ENCODE measurements at regions not wholly inside any gene's neighbourhood (a gene's known extent, or its start where the extent isn't known, plus 50 kb on each side); places are given as distances from the start of the nearest gene placed in this dataset.
"Not testable (repeated sequence)": the region's sequence is repeated elsewhere in the genome, so short reads cannot be mapped to it uniquely, and the experiment has no call there.

DNA sequence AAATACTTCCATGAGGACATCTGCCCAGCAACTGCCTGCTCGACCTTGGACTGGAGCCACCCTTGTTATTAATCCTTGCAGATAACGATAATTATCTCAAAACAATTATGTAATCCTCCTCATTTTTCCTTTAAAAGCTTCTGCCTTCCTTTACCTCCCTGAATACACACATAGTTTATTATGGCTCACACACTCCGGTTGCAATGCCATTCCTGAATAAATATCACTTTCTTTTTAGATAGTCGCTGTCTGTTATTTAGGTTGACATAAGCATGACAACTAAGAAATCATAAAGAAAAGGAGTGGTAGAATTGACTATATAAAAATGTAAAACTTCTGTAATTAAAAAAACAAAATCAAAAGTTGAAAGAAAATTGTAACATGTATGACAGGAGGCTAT, 64.8 kb downstream of the B4GALT7 start:
- H3K4me3 ChIP-seq; DNase-seq (ENCODE audit: low spot score); H3K27ac ChIP-seq: not testable (repeated sequence)

DNA sequence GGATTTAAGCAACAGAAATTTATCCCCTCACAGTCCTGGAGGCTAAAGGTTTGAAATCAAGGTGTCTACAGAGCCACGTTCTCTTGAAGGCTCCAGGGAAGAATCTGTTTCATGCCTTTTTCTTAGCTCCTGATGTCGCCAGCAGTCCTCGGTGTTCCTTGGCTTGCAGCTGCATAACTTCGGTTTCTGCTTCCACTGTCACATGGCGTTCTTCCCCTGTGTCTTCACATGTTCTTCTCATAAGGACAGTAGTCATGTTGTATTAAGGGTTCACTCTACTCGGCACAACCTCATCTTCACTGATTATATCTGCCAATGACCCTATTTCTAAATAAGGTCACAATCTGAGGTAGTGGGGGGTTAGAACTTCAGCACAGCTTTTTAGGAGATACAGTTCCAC, 65.2 kb downstream of the B4GALT7 start:
- H3K27ac ChIP-seq; DNase-seq (ENCODE audit: low spot score); H3K4me3 ChIP-seq: not testable (repeated sequence)

- not testable (repeated sequence) for H3K4me3 ChIP-seq; H3K27ac ChIP-seq; DNase-seq (ENCODE audit: low spot score)
Observed at GRCh38 chr5:177665960-177666359, 66.0 kb downstream of the B4GALT7 start.

DNA sequence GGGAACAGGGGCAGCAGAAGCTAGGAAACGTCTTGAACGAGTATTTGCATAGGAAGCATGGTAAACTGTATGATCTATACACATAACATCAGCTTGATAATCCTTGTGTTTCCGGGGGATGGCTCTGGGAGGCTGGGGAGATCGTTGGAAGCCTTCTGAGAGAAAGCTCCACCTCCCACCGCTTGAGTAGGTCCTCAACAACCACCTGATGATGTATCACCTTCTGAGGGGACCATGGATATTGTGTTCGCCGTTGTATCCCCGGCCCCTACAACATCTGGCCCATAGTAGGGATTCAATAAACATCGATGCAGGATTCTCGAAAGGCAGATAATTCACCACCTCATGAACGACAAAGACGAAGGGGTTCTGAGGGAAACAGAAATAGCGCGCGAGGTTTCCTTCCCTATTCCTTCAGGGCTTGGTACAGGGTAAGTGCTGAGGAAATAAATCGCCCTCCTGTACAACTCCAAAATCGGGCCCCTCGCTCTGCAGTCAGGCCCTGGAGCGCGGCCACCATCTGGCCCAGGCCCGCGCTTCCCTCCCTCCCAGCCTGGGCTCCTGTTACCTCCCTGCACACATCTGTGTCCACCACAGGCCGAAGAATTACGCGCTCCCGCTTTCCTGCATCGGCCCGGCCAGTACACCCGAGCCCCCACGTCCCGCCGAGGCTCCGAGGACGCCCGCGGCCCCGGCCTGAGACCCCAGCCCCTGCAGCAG, 71.3 kb downstream of the B4GALT7 start:
- not testable (repeated sequence) for DNase-seq (ENCODE audit: low spot score)
- peak overlapping the region; percentile 61 for H3K4me3 ChIP-seq

GRCh38 chr5:177671755-177672690, 72.1 kb downstream of the B4GALT7 start:
- DNase-seq (ENCODE audit: low spot score), result peak; percentile 73
- Histone ChIP-seq H3K27ac (peak overlapping the region in 1 of 2 donors; percentile 65), H3K4me3 (peak overlapping the region; percentile 81)

More for the DNA sequence above, 71.3 kb downstream of the B4GALT7 start:
- not testable (repeated sequence) for H3K27ac ChIP-seq
